ENCODE measurements at regions not wholly inside any gene's neighbourhood (a gene's known extent, or its start where the extent isn't known, plus 50 kb on each side); places are given as distances from the start of the nearest gene placed in this dataset.

DNA sequence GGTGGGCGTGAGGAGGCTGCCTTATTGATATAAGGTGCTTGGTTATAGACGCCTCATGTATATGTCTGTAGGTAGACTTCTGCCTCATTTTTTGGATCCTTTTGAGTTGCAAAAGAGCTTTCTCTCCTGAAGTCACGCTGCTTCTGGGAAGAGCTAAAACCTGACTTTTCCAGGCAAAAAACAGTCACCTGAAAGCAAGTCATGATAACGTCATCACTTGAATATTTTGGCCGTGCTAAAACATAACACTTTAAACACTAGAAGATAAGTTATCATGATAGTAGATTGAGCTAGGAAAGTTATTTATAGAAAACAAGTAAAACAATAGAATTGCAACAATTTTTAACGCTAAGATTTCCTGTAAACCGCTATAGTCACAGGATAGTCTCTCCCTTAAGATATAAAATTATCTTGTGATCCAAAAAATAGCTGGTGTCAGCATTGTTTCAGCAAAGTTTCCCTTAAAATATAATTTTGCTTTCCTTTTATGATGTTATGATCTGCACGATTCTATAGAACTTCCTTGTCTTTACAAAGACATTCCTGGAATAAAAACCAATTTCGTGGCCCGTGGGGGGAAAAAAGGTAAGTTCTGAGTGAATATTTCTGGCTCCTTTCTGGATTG lies 69.0 kb upstream of the AKAP12 start:
- TF ChIP-seq, protein P1, sequence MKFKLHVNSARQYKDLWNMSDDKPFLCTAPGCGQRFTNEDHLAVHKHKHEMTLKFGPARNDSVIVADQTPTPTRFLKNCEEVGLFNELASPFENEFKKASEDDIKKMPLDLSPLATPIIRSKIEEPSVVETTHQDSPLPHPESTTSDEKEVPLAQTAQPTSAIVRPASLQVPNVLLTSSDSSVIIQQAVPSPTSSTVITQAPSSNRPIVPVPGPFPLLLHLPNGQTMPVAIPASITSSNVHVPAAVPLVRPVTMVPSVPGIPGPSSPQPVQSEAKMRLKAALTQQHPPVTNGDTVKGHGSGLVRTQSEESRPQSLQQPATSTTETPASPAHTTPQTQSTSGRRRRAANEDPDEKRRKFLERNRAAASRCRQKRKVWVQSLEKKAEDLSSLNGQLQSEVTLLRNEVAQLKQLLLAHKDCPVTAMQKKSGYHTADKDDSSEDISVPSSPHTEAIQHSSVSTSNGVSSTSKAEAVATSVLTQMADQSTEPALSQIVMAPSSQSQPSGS (tag by site-specific recombination; IDR thresholded peaks at IDR 0.05; ENCODE audit: low read depth) = no peak
- no peak for TF ChIP-seq ZNF521 (tag by site-specific recombination; IDR thresholded peaks at IDR 0.05)
- no peak for TF ChIP-seq ZNF670 (tag by site-specific recombination; IDR thresholded peaks at IDR 0.05; ENCODE audit: low read depth)
- TF ChIP-seq, protein P2, sequence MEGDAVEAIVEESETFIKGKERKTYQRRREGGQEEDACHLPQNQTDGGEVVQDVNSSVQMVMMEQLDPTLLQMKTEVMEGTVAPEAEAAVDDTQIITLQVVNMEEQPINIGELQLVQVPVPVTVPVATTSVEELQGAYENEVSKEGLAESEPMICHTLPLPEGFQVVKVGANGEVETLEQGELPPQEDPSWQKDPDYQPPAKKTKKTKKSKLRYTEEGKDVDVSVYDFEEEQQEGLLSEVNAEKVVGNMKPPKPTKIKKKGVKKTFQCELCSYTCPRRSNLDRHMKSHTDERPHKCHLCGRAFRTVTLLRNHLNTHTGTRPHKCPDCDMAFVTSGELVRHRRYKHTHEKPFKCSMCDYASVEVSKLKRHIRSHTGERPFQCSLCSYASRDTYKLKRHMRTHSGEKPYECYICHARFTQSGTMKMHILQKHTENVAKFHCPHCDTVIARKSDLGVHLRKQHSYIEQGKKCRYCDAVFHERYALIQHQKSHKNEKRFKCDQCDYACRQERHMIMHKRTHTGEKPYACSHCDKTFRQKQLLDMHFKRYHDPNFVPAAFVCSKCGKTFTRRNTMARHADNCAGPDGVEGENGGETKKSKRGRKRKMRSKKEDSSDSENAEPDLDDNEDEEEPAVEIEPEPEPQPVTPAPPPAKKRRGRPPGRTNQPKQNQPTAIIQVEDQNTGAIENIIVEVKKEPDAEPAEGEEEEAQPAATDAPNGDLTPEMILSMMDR (tag by site-specific recombination; IDR thresholded peaks at IDR 0.05) = no peak

Data from HEK293 (cell line).